Omental fat pad (tissue), 3 donors: ENCODE measurements at regions not wholly inside any gene's neighbourhood (a gene's known extent, or its start where the extent isn't known, plus 50 kb on each side); places are given as distances from the start of the nearest gene placed in this dataset.

Experiments used
- ATAC-seq: fragments of 150-250 bp; one replicate; pipeline ENCODE4 v1.9.1; 2016; ENCODE audit warnings: mild to moderate bottlenecking, moderate library complexity; ENCODE audit not compliant: low FRiP score
- DNase-seq: peaks from one replicate; pipeline ENCODE4 v3.0.0-alpha.2; 2019; ENCODE audit warnings: low spot score
- CTCF ChIP-seq, 3 donors: fragments of 450-650 bp; IDR thresholded peaks; one replicate each; pipeline ENCODE4 v1.5.1; 2016 to 2017; ENCODE audit warnings: antibody characterized with exemption in 3 of 3, mild to moderate bottlenecking in 3 of 3, moderate library complexity in 2 of 3

- no peak for TF ChIP-seq CTCF (IDR thresholded peaks at IDR 0.05)
- no peak for ATAC-seq
- DNase-seq = no peak
Measured at GRCh38 chr12:61915420-61915819, 344.8 kb upstream of the USP15 start.

GRCh38 chr12:61916831-61917230, 343.4 kb upstream of the USP15 start:
- no peak for DNase-seq
- ATAC-seq = no peak
- TF ChIP-seq CTCF (IDR thresholded peaks at IDR 0.05) = no peak

- DNase-seq (no peak), ATAC-seq (no peak)
- TF ChIP-seq CTCF (IDR thresholded peaks at IDR 0.05) = no peak
Measured at GRCh38 chr12:61919686-61920085, 340.5 kb upstream of the USP15 start.

DNA sequence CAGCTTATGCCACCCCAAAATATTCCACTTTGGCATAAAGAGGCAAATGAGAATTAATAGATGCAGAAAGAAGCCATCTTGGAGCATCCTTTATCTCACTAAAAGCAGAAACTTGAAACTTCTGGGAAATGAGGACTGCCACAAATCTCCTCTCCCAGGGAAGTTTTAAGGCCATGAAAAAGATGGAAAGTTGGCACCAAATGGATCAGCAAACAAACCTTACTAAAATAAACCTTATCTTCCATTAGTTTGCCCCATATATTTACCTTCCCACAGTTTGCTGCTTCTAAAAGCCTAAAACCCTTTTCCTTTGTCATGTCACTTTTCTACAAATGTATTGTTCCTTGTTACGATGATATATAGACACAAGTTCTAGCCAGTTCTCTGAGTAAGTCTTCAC, 340.0 kb upstream of the USP15 start:
- no peak for TF ChIP-seq CTCF (IDR thresholded peaks at IDR 0.05)

DNA sequence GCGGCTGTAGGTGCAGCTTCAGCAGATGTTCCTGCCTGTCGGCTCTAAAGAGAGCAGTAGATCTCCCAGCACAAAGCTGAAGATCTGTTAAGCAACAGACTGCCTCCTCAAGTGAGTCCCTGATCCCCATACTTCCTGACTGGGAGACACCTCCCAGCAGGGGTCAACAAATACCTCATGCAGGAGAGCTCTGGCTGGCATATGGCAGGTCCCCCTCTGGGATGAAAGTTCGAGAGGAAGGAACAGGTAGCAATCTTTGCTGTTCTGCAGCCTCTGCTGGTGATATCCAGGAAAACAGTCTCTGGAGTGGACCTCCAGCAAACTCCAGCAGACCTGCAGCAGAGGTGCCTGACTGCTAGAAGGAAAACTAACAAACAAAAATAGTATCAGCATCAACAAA, 337.1 kb upstream of the USP15 start:
- ATAC-seq (no peak), DNase-seq (no peak)
- no peak for TF ChIP-seq CTCF (IDR thresholded peaks at IDR 0.05)

More for the DNA sequence above, 340.0 kb upstream of the USP15 start:
- no peak for DNase-seq
- no peak for ATAC-seq

DNA sequence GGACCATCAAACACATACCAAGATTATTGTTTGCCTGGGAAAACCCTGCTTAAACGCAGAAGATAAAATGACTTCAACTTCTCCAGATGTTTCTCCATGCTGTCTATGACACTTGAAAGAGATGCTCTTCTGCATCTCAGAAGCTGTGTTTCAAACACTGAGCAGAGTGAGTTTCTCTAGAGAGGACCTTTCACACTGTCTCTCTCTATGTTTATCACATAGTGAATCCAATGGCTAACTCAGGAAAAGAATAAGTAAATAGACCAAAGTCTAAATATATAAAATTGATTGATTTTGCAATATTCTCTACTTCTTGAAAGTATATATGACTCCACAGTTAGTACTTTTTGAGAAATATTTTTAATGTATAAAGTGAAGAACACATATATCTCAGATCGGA, 325.6 kb upstream of the USP15 start:
- no peak for DNase-seq
- ATAC-seq = no peak

GRCh38 chr12:61939977-61940376, 320.2 kb upstream of the USP15 start:
- TF ChIP-seq CTCF (IDR thresholded peaks at IDR 0.05) = no peak
- no peak for ATAC-seq
- no peak for DNase-seq

More for the DNA sequence above, 325.6 kb upstream of the USP15 start:
- no peak for TF ChIP-seq CTCF (IDR thresholded peaks at IDR 0.05)
